LHCN-M2 (cell line): ENCODE measurements at regions not wholly inside any gene's neighbourhood (a gene's known extent, or its start where the extent isn't known, plus 50 kb on each side); places are given as distances from the start of the nearest gene placed in this dataset.
A peak's percentile ranks its signal among the peaks of the same experiment; 100 is the strongest.

Experiments
- DNase-seq: peaks from one replicate; pipeline ENCODE4 v3.0.0-alpha.2; 2012; ENCODE audit warnings: low read depth

DNA sequence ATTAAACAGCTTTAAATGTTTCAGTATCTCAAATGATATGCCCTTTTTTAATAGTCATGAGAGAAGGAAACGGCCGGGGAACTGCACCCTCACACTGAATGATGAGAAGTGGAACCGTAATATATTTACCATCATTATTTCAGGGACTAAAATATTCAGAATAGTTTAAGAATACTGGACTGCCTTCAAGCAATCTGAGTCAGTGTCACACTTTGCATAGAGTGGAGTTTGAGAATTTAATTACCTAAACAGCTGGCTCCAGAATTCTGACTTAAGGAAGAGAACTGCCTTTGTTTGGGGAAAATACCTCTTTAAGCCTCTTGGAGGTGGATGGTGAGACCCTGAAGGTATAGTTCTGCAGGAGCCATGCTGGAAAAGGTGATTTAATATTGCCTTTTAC is 135.9 kb upstream of the EPHA7 start:
- DNase-seq = no peak

DNA sequence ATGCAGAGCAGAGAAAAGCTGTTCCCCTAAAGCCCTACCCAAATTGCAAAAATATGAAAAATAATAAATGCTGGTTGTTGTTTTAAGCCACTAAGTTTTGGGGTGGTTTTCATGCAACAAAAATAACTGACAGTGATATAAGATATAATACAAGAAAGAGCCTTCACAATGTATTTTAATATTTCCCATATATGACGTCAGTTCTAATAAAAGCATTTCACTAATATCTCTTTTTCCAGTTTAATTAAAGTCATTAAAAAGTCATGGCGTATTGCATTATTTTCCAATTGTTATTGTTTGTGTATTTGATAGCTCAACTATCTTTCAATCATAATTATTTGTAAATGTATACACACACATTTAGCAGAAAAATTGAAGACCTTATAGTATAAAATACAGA is 134.7 kb upstream of the EPHA7 start:
- no peak for DNase-seq

DNA sequence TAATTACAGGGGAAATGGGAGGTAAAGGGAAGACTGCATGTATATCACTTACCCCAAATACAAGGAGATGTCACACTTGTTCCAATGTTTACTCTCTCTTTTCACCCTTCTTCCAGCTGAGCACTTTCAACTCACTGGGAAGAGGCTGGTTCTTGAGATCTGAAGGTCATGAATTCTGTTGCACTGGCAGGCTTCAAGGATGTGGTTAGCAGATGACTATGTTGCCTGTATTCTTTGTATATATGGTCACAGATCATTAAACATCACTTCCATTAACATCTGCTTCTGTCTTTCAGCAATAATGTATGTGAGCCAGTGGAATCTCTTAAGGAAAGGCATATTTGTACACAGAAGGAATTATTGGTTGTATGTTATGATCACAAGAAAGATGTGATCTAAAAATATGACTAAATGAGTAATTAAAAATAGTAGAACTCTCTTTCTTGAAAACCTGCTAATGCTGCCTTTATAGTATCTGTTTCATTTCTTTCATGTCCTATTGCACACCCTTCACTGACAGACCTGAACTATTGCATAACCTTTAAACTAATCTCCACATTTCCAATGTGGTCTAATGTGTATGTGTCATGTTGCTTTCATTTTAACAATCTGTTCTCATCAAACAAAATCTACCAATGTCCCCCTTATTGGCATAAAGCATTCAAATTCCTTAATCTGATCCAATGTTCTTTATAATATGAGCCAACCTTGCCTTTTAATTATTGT is 131.4 kb upstream of the EPHA7 start:
- DNase-seq = peak; percentile 81

DNA sequence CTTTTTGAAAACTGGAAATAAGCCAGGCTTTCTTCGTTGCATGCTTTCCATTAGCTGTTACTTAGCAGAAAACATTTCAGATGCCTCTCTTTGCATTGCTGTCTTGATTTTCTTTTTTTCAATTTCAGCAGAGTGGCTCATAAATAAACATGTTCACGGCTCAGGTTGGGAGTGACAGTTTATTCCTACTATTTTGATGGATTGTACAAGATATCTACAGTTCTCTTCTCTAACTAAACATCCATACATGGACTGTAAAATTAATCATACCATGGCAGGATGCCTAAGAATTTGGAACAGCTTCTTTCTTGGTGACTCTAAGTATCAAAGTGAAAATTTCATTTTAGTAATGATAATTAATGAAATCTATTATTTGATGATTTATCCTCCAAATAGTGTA is 130.5 kb upstream of the EPHA7 start:
- peak; percentile 22 for DNase-seq

DNA sequence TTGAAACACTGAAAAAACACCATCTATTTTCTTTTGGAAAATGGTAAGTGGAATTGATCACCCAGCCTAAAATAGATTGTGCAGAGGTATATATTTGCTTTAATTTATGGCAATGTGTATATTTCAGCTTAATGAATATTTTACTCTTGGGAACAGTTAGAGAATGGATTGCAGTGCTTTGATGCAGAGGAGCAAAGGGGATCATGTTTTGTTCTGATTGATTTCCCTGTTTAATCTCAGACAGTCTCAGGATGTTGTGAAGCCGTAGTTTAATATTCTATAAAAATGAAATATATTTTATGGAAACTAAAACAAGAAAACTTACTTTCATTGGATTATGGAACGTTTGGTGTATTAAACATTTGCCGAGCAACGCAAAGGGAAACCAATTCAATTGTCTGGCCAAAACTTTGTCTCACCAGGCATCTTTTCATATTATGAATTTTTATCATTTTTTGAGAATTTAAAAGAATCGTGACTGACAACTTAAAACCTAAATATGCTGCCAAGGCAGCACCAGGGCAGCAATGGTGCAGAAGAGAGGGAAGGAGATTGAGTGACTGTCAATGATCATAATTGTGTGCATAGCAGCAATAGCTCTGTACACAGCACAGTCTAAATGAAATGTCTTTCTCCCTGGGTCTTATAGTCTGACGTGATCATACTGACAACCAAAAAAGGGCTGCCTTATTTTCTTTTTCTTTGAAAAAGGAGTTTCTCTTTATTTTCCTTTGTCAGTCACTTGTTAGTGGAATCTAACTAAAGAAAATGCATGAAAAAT is 105.5 kb upstream of the EPHA7 start:
- no peak for DNase-seq

DNA sequence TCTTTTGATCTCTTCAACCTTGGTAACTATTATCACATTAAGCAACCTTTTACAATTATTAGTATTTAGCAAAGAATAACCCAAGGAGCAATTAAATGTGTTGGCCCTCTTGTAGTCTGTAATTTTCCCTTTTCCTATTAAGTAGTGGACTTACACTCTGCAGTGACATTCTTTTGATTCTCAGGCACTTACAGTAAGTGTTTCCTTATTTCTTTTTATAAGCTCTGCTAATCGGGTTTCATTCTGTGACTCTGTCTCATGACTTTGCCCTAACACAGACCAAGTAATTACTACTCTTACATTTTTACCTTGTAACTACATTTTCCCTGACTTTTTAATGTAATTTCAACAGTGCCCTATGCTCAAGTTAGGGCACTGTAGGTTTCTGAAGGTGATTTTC is 104.0 kb upstream of the EPHA7 start:
- no peak for DNase-seq

DNA sequence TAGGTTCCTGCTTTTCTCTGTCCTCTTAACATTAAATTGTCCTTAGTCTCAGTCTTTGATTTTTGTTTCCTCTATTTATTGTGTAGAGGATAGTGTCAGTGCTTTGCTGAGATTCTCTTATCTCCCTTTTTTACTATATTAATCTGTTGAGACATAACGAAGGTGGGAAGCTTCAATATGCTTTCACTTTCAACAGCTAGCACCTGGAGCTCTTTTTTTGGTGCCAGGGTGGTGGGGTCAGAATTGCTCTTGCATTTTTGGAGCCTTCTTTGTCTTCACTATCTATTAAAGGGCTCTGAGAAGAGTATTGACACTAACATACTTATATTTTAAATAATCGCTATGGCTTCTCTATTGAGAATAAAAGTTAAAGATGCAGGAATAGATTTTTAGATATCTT is 97.1 kb upstream of the EPHA7 start:
- no peak for DNase-seq

DNA sequence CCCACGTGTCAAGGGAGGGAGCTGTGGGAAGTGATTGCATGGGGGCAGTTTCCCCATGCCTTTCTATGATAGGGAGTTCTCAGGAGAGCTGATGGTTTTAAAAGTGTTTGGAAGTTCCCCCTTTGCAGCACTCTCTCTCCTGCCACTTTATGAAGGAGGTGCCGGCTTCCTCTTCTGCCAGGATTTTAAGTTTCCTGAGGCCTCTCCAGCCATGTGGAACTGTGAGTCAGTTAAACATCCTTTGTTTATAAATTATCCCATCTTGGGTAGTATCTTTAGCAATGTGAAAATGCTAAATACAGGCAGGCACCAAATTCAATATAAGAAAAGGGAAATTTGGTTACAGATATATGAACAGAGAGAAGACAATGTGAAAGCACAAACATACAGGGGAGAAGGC is 96.4 kb upstream of the EPHA7 start:
- DNase-seq = no peak

DNA sequence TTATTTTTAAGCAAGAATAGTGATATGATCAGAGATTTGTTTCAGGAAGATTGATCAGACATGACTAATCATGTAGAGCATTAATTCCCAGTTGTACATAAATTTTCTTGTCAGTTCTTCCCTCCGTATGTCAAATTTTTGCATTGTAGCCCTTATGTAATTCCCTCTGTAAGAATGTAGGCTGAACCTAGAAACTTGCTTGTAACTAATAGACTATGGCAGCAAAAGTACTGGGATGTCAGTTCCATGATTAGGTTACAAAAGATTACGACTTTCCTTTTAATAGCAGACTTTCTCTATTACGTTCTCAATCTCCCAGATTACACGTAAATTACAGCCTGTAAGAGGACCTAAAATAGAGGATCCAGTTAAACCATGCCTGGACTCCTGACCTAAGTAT is 79.4 kb upstream of the EPHA7 start:
- no peak for DNase-seq

DNA sequence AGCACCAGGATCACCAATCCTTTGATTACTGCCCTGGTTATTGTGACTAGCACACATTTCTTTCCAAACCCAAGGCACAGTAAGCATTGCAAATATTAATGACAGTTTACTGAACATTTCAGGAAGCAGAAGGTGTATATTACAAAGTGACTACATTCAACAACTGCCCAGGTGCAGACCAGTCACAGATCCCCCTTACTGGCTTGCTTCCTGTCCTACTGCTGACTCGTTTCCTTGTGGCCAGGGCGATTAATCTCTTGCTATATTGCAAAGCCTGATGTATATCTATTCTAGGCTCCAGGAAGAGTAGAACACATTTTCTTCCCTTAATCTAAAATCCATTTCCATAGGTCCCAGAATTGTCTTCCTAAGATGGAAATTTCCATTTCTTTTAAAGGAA is 77.2 kb upstream of the EPHA7 start:
- peak; percentile 24 for DNase-seq

DNA sequence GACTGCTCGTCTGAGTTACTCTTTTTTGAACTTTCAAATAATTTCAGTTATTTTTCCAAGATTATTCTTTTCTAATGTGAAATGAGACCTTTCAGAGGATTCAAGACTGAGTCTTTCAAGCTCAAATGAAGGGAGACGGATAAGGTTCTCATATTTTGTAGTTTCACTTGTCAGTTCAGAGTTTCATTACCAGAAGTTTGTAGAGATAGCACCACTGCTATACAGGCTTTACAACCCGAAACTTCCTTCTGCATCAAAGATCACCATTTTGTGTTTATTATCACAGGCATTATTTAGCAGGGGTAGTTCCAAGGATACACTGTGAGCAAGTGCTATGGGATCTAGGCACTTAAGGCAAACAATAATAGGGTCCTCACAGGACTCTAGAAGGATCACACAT is 74.7 kb upstream of the EPHA7 start:
- no peak for DNase-seq

DNA sequence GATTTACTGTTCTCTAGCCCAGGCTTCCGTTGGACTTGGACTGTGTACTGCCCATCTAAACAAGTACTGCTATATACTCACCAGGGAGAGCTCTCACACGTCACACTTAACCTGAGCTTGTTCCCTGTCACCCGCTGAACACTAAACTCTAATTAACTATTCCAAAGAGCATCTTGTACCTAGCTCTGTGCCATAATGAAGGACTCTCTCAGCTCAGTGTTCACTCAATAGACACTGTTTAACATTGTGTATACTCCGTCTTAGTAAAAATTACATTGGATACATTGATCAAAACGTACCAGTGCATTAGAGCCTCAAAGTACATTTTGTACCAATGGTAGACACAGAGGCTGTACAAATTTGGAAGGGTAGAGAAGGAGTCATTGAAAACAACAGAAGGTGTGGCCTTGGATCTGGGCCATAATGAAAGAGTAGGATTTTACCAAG is 55.4 kb upstream of the EPHA7 start:
- DNase-seq = no peak

DNA sequence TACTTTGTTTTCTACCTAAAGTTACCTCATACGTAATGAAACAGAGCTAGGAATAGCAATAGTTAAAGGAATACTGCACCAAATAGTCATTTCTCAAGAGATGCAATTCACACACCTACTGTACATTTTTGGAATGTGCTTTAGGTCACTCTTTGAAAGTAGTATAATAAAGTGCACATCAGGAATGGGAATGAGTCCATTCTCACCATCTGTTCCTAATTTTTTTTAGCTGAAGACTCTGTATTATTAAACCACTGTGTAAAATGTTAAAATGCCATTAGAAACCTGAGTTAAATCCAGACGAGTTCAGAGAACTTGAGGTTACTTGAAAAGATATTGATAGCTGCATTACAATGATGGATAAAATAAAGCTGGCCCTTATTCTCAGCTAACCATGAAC is 51.9 kb upstream of the EPHA7 start:
- DNase-seq = no peak
